Stimulated activated CD4-positive, alpha-beta T cell treated with anti-CD3 and anti-CD28 coated beads, TNF-alpha, amount 100 ng/mL, for 24 hours (primary cell): ENCODE measurements at regions not wholly inside any gene's neighbourhood (a gene's known extent, or its start where the extent isn't known, plus 50 kb on each side); places are given as distances from the start of the nearest gene placed in this dataset.

Source experiments
- DNase-seq, 3 experiments: peaks; one replicate each; pipeline ENCODE4 v3.0.0-alpha.2; 2020; ENCODE audit warnings: low read depth in 3 of 3

DNA sequence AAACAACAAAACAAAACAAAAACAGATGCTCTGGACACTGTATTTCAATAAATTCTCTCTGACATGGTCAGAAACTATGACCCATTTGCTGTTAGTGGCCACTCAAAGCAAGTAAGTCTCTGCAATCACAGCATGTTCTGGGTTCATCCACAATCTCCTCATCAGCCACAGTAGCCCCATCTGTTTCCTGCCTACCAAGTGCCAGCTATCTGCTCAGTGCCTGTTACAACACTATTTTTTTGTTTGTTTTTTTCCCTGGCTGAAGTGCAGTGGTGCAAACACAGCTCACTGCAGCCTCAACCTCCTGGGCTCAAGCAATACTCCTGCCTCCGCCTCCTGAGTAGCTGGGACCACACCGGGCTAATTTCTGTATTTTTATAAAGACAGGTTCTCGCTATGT lies 137.9 kb downstream of the SOX9 start:
- DNase-seq: no peak

DNA sequence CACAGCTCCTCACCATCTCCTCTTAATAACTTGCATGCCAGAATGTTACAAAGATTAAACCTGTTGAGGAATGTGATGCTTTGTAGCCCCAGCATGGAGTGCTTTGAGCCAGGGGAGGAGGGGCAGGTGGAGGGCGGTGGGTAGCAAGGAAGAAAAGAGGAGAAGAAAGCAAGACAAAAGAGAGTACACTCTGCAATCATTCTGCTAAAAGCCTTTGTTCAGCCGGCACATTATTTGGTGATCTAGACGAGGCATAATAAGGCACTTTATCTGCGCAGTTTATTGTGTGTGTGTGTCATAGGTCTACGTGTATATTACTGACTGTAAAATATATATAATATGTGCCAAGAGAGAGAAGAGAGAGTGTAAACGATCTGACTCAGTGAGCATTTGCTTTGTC lies 139.1 kb downstream of the SOX9 start:
- DNase-seq: no peak

DNA sequence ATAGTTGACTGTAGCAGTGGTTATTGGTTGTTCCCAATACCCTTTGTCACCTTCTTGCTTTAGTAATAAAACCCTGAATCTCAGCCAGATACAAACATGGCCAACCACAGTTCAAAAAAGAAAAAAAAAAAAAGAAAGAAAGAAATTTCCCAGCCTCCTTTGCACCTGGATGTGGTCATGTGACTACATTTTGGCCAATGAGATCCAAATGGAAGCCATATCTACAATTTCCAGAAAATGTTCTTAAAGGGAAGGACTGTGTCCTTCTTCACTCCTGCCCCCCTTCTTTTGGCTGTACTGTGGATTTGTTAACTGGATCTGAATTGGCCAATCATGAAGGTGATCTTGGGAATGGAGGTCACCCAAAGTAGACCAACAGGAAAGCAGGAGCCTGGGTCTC lies 141.9 kb downstream of the SOX9 start:
- DNase-seq: no peak

DNA sequence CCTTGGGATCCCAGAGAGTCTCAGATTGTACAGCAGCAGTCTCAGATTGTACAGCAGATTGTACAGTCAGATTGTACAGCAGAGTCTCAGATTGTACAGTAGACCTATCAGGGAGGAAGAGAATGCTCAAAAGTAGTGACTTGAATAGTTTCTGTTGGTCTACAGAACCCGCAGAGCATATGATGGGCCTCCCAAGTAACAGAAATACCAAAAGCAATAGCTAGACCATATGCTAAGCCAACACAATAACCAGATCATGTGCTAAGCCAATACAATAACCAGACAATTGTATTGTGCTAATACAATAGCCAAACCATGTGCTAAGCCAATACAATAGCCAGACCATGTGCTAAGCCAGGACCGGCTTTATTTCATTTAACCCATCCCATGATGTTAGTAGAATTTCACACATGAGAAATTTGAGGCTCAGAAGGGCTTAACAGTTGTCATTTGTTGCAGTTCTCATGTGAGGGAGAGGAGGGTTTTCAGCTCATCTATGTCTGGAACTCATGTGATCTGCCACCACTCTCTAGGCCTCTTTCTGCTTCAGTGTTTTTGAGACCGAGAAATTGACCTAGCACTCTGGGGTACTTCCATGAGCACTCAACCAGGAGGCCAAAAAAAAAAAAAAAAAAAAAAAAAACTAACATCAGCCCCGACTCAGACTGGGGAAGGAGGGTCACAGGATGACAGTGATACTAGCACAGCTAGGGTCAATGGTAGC lies 144.0 kb downstream of the SOX9 start:
- DNase-seq: no peak

DNA sequence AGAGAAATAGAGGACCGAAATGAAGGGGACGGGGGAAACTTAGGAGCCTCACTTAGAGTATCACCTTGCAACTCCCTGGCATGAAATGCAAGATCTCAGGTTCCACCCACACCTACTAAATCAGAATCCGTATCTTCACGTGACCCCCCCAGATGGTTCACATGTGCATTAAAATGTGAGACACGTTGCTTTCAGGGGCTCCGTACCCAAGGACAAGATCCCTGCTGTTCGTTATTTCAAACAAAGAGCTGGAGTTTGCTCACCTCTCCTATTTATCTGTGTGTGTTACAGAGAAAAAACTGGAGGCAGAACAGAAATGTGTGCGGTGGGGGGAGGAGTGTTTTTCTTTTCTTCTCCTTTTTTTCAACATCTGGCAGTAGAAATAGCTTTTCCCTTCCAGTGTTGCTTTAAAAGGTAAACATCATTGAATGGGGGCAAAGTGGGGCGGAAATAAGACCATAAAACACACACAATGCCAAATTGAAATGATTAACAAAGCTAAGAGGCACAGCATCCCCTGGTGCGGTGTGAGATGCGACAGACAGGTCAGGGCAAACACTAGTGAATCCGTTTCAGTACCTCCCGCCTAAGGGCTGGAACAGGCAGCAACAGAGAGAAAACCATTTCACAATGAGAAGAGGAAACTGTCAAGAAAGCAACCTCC lies 145.4 kb downstream of the SOX9 start:
- no peak for DNase-seq

DNA sequence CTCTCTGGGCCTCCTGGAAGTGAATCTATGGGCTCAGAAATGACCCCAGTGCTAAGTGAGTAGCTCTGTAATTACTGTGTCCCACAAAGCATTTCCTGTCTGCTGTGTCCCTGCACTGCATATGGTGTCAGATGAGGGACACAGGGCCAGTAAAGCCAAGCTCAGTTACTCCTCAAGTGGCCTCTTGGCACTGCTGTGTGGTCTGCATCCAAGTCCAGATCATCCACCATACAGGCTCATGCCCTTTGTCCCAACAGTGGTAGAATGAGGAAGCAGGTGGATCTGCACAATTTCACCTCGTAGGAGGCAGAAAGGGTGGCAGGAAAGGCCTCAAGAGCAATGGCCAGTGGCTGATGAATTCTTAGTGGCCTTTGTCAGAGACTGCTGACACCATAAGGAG lies 146.8 kb downstream of the SOX9 start:
- no peak for DNase-seq

DNA sequence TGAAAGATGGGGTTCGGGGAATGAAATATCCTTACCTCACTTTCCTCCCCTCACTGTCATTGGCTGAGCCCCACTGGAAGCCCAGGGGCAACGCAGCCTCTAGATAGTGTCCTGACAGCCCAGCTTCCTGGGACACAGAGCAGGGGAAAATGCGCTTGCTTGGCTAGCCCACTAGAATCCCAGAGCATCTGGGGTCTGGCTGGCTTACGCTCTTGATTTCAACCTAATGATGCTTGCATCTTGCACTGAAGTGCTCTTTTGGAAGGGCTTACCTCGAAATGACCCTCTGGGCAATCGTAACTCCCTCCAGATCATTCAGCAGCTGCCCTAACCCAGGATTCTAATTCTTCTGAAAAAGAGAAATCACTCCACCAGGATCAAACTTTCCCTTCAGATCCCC lies 147.6 kb downstream of the SOX9 start:
- no peak for DNase-seq

DNA sequence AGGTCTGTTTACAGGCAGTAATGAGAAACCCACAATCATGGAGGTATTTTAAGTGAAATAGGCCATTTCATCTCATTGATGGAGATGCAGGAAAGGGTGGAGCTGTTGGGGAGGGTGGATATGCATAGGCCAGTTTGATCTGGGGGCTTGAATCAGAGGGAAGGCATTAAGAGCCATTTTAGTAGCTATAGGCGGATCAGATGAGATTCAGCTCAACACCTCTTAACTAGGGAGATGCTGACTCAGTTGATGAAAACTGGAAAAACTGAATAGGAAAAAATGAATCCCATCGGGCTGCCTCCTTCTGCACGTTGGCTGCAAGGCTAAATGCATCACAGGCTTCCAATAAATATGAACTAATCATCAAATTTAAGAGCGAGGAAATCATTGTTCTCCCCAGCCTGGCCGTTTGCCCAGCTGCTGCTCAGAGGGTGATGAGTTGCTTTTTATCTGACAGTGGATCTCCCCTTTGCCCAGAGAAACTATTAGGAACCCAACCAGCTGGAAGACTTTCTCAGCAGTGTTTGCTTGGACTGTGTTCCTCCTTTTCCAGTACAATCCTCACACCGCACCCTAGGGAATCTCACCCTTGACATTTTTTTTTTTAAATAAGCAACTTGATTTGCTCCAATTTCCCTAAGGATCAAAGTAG lies 149.6 kb downstream of the SOX9 start:
- DNase-seq: no peak

DNA sequence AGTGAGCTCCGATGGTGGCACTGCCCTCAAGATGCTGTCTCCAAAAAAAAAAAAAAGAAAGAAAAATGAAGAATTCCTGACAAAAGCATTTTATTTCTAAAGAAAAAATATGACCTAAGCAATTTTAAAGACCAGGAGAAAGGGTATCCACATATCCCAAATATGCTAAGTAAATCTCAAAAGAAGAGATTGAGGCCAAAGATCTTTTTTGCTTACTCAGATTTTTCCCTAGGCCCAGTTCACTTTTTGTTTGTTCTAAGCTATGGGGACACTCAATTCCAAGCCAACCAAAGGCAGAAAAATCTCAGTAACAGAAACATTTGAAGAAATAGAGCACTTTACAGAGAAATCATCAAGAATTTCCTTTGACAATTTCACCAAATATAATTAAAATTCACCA lies 150.8 kb downstream of the SOX9 start:
- DNase-seq: no peak

DNA sequence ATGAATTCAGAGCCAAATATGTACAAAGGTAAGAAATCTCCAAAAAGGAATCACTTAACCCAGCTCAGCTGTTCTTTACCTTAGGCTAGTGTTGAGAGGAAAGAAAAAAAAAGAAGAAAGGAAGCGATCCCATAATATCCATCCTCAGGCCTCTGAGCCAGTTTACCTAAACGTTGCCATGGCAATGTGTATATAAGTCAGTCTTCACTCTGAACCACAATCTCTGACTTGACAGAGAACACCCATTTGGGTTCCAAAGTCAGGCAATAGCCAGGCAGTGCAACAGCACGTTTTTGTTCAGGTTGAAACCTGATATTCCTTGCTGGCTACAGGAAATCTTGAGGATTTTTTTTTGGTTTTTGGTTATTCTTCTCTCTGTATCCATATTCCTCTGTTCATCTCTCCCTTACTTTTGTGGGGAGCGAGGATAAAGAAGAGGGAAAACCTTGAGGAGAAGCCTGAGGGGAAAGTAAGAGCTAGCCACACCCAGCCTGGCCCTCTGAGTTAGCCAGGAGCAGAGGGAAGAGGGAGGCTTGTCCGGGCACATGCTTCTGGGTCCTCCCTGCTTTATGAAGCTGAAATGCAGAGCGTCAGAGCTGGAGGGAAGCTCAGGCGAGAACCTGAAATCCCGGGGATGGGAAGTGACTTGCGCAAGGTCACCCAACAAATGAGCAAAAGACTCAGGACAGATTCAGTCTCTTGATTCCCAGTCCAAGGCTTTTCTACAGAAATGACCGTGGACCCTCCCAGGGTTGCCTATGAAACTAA lies 152.7 kb downstream of the SOX9 start:
- DNase-seq: no peak

DNA sequence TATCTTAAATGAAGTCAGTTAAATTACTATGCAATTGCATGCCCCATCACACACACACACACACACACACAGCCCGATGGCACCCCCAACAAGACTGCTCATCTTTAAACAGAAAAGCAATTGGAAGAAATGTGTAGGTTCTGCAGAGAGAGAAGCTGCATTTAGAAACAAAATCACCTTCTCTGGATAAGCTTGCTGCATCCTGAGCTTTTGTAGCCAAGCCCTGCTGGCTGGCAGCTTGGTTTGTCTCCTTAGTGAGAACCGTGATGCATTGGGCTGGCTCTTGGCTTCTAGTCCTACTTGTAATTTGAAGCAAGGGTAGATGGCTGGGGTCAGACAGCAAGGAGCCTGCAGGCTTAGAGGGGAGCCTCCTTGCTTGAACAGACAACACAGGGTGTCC lies 153.8 kb downstream of the SOX9 start:
- DNase-seq: no peak

DNA sequence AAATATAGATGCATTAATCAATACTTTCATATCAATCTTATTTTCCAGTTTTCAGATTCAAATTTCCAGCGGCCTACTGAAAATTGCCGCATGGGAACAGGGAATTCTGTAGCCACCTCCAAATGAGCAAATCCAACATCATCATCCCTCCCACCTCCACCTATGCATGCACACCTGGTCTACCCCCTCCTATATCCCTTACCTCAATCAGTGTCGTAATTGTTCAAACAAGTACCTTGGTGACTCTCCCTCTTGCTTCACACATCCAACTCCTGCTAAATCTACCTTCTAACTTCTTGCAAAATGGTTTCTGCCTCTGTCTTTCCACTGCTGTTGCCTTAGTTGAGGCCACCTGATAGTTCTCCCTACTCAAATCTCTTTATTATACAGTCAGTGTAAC lies 160.1 kb downstream of the SOX9 start:
- DNase-seq: no peak

DNA sequence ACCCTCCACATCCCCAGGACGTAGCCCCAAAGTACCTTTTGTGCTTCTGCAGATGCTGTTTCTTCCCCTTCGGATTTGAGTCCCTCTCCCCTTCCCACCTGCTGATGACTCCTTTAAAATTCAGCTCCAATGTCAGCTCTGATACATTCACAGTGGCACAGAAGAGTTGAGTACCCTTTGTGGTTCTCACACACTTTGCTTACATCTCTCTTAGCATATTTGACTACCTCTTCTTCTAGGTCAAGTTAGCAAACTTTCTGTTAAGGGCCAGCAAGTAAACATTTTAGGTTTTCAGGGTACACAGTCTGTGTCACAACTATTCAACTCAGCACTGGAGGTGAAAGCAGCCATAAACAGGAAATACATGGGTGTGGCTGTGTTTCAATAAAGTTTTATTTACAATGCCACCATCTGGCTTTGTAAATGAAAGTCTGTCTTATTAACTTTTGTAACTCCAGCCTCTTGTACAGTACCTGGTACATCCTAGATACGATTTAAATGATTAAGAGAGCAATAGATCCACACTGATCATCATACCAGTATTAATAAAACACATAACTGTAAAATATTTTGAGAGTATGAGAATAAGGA lies 161.7 kb downstream of the SOX9 start:
- DNase-seq: no peak

DNA sequence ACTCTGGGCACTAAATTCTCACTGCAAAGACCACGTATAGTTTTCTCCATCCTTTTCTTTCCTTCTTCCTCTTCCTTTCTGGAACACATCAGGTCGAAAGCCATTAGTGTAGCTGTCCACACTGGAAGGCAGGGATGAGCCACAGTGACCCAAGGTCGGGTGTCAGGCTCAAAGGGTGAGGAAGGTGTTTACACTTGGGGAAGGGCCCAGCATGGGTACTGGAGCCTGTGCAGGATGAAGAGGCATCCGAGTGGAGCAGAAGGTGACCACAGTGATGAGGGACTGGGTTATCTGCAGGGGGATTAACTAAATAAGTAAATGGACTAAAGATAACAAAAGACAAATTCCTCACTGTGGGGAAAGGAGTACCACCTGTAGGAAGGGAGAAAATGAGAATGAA lies 164.0 kb downstream of the SOX9 start:
- DNase-seq: no peak

DNA sequence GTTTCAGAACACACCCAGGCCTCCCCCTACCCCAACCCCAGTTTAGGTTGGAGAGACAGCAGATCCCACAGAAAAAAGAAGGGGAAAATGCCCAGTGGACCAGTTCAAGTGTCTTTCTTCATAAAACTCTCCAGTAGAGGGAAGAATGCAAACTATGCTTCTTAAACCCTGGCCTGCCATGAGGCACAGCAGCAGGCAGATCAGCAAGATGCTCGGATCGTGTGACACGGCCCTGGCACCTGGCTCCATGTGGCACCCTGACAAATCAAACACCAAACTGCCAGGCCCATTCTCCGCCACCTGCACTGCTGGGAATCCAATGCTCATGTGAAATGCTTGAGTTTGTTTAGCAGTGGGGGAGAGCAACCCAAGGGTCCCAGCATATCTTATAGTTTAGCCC lies 166.8 kb downstream of the SOX9 start:
- DNase-seq: no peak

DNA sequence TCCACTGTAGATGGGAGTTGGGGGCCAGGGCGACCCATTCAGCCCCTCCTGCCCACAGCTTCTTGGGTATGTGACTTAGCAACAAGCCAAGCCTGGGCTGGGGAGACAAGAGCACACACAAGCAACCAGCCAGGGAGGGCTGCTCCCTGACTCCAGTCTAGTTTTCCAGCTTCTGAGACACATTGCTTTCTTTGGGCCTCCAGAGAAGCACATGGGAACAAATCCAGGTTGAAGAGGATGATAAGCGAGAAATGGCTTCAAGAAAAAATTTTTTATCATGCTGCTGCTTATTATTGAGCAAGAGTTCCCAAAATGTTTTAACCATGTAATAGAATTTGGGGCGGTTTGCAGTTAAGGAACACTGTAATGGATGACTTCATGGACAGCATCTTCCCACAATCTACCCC lies 173.7 kb downstream of the SOX9 start:
- no peak for DNase-seq

DNA sequence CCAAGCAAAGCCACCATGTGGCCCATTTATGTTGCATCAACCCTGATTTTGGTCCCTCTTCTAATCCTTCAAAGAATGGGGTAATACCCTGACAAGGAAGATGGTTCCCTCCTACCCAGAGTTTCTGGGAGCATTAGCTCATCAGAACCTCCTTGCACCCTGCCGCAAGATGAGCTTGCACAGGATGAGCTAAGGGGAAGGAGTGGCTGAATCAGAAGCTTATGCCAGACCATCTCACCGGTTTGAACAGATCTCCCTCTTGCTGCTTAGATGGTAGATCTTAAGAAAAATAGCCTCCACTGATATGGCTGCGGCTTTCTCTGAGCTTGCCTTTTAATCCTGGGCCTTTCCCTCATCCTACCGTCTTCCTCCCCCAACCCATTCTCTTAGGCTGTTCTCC lies 175.1 kb downstream of the SOX9 start:
- no peak for DNase-seq

DNA sequence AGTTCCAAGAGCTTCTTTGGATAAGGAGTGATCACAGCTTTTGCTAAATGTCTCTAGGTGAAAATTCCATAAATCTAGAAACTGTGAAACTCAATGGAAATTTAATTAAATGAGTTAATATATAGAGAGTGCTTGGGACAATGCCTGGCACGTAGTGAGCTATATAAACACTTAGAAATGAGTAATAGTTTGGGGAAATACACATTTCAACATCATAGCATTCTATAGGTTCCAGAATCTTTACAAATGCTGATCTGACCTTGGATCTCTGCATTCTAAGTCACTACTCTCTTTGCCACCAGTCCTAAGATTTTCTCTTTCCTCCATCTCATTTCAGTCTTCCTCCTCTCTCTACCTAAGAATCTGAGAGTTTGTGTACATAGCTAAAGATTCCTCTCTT lies 175.6 kb downstream of the SOX9 start:
- no peak for DNase-seq

DNA sequence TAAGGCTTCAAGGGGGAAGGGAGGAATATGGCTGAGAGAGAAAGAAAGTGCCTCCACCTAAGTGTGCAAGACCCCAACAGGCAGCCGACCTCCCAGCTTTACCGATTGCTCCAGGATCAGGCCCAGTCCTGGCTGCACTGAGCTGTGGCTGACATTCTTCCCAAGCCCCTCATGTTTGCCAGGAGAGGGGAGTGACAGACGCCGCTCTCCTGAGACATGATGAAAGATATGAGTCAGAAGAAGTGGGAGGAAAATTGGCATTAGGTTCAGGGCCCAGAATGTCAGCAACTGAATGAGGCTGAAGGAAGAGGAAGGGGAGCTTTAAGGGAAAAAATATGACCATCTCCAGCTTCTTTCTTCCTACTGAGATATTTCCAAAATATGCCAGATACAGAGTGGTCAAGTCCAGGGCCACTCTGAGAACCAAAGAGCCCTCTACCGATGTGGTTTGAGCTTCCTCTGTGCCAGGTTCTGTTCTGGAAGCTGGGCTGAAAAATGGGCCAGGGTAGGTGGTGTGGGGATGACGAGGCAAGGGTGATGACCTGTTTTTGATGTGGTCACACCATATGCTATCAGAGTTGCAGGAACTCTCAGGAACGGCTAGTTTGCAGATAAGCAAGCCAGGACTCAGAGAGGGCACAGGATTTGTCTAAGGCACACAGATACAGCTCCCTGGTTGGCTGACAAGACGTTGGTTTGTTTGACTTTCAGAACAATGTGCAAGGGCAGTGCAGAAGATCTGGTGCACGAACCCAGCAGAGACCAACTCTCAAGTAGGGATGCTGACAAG lies 176.7 kb downstream of the SOX9 start:
- DNase-seq: no peak

DNA sequence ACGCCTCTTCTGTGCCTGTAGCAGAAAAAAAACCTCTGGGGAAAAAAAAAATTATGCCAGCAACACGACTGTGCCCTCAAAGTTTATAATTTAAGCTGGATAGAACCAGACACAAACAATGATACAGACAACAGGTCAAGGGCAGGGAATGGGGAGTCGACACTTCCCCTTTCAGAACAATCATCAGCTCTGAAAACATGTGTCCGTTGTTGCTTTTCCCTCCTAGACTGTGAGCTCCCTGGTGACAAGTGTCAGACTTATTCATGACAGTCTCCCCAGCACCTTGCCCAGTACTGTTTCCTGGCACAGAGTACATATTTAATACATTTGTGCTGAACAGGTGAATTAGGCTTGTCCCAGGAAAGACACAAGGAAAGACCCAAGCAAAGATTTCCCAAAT lies 178.3 kb downstream of the SOX9 start:
- no peak for DNase-seq

DNA sequence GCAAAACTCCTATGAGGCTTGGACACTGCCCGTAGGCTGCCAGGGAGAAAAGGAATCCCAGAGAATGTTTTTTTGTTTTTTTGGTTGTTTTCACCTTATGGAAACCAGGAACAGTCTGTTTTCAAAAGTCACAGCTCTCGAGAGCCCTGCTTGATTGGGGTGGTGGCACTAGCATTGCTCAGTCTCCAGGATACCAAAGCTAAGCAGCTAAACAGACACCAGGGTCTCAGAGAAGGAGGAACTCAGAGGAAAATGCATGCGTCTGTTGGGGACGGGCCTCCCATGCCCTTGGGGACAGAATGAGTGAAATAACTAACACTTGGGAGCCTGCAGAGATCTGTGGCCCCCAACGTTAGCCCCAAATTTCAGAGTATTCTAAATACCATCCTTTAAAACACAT lies 178.8 kb downstream of the SOX9 start:
- DNase-seq: no peak
